Uterus (tissue), 2 donors: ENCODE measurements at regions not wholly inside any gene's neighbourhood (a gene's known extent, or its start where the extent isn't known, plus 50 kb on each side); places are given as distances from the start of the nearest gene placed in this dataset.

Experiments
- CTCF ChIP-seq, 4 experiments: fragments of 200-600 bp in 2 of 4; fragments of 450-650 bp in 2 of 4; sonication (generic) in 2 of 4; IDR thresholded peaks; one replicate each; pipeline ENCODE4 v1.5.1; 2016 to 2019; ENCODE audit warnings: antibody characterized with exemption in 4 of 4, mild to moderate bottlenecking in 2 of 4, moderate library complexity in 1 of 4
- POLR2A ChIP-seq, 2 donors: fragments of 450-650 bp; IDR thresholded peaks; one replicate each; pipeline ENCODE4 v1.6.1; 2016; ENCODE audit warnings: antibody characterized with exemption in 2 of 2, mild to moderate bottlenecking in 1 of 2, moderate library complexity in 1 of 2

DNA sequence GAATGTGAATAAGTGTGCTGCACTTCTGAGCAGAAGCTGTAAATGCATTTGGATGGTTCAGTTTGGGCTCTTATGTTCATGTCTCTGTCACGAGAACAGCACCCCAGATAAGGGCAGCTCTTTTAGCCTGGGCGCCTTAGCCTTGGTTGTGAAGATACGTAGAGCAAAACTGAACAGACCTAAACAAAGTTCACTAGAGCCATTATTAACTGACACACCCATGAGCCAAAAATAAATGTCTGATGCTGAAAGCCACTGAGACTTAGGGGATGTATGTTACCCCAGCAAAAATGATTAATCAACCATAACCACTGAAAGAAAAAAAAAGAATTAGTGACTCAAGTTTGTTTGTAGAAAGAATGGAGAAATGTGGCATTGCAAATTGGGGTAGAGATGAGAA is 343.4 kb downstream of the BCAT1 start:
- TF ChIP-seq CTCF (IDR thresholded peaks at IDR 0.05) (no peak), POLR2A (IDR thresholded peaks at IDR 0.05) (no peak)
